MM.1S (cell line): ENCODE measurements at regions not wholly inside any gene's neighbourhood (a gene's known extent, or its start where the extent isn't known, plus 50 kb on each side); places are given as distances from the start of the nearest gene placed in this dataset.

Experiments used
- DNase-seq: peaks from one replicate; pipeline ENCODE4 v3.0.0-alpha.2; 2015
- H2AFZ ChIP-seq: fragments of 300-600 bp; sonication (generic); 2 replicates; pipeline ENCODE4 v1.6.0; 2016; ENCODE audit warnings: antibody characterized with exemption, low read length
- H3F3A ChIP-seq: fragments of 300-600 bp; sonication (generic); 2 replicates; pipeline ENCODE4 v1.6.1; 2016; ENCODE audit warnings: mild to moderate bottlenecking, antibody characterized with exemption, low read length, moderate library complexity, mixed read lengths; ENCODE audit not compliant: insufficient read depth
- H3K27ac ChIP-seq: fragments of 300-600 bp; sonication (generic); 2 replicates; pipeline ENCODE4 v1.5.1; 2016; ENCODE audit warnings: mild to moderate bottlenecking, low read length
- H3K27me3 ChIP-seq: fragments of 300-600 bp; sonication (generic); replicated peaks from 2 replicates; pipeline ENCODE4 v1.6.0; 2016; ENCODE audit warnings: low read length; ENCODE audit not compliant: insufficient read depth
- H3K36me3 ChIP-seq: fragments of 300-600 bp; sonication (generic); replicated peaks from 2 replicates; pipeline ENCODE4 v1.6.1; 2016; ENCODE audit warnings: mild to moderate bottlenecking, low read length, mixed read lengths; ENCODE audit not compliant: insufficient read depth
- H3K4me1 ChIP-seq: fragments of 300-600 bp; sonication (generic); 2 replicates; pipeline ENCODE4 v1.6.1; 2016; ENCODE audit warnings: low read length, mixed read lengths
- H3K4me2 ChIP-seq: fragments of 300-600 bp; sonication (generic); 2 replicates; pipeline ENCODE4 v1.6.0; 2016; ENCODE audit warnings: low read depth, low read length
- H3K4me3 ChIP-seq: fragments of 300-600 bp; sonication (generic); 2 replicates; pipeline ENCODE4 v1.5.1; 2016; ENCODE audit warnings: low read length, mixed read lengths
- H3K79me2 ChIP-seq: fragments of 300-600 bp; sonication (generic); 2 replicates; pipeline ENCODE4 v1.6.1; 2016; ENCODE audit warnings: mixed run types, low read length, mixed read lengths
- H3K9ac ChIP-seq: fragments of 300-600 bp; sonication (generic); 2 replicates; pipeline ENCODE4 v1.6.1; 2016; ENCODE audit warnings: low read length, mixed read lengths
- H3K9me2 ChIP-seq: fragments of 300-600 bp; sonication (generic); replicated peaks from 2 replicates; pipeline ENCODE4 v1.6.1; 2016; ENCODE audit warnings: mild to moderate bottlenecking, low read length, mixed read lengths; ENCODE audit not compliant: insufficient read depth
- H3K9me3 ChIP-seq: fragments of 300-600 bp; sonication (generic); replicated peaks from 2 replicates; pipeline ENCODE4 v1.6.1; 2016; ENCODE audit warnings: mild to moderate bottlenecking, low read length, mixed read lengths; ENCODE audit not compliant: insufficient read depth
- H4K20me1 ChIP-seq: fragments of 300-600 bp; sonication (generic); 2 replicates; pipeline ENCODE4 v1.6.1; 2016; ENCODE audit warnings: mild to moderate bottlenecking, low read length, moderate library complexity, mixed read lengths; ENCODE audit not compliant: insufficient read depth
- CTCF ChIP-seq: fragments of 300-600 bp; sonication (generic); IDR thresholded peaks from 2 replicates; pipeline ENCODE4 v1.5.1; 2016; ENCODE audit warnings: antibody characterized with exemption, low read length, mixed read lengths
- EZH2 ChIP-seq: fragments of 300-600 bp; sonication (generic); optimal IDR thresholded peaks from 2 replicates; pipeline ENCODE3; 2017; ENCODE audit warnings: low read depth, mild to moderate bottlenecking, antibody characterized with exemption, low read length, mixed read lengths
- EZH2phosphoT487 ChIP-seq: fragments of 300-600 bp; sonication (generic); IDR thresholded peaks from 2 replicates; pipeline ENCODE4 v1.6.1; 2018; ENCODE audit warnings: antibody characterized with exemption, low read length

GRCh38 chr13:31901985-31902384, 129.6 kb upstream of the FRY start:
- no peaks in the 10 kb centered on the region for H3K36me3 ChIP-seq
- no peak overlapping the region for H3K27ac ChIP-seq
- no peaks in the 10 kb centered on the region for H3K27me3 ChIP-seq
- H4K20me1 ChIP-seq = no peaks in the 10 kb centered on the region
- TF ChIP-seq CTCF (no peak), EZH2phosphoT487 (no peak), EZH2 (no peak)
- no peaks in the 10 kb centered on the region for H3K9me2 ChIP-seq
- no peaks in the 10 kb centered on the region for H3K79me2 ChIP-seq
- H3K4me1 ChIP-seq = peaks cover 21% of the 10 kb centered on the region
- no peak for DNase-seq
- H3K9ac ChIP-seq = no peak overlapping the region
- H3F3A ChIP-seq = no peaks in the 10 kb centered on the region
- no peak overlapping the region for H2AFZ ChIP-seq
- H3K9me3 ChIP-seq = no peaks in the 10 kb centered on the region
- H3K4me2 ChIP-seq = no peak overlapping the region
- H3K4me3 ChIP-seq = no peak overlapping the region

GRCh38 chr13:31903111-31903815, 128.3 kb upstream of the FRY start:
- Histone ChIP-seq H3K4me2 (no peak overlapping the region), H4K20me1 (no peaks in the 10 kb centered on the region), H3K36me3 (no peaks in the 10 kb centered on the region), H3K9me2 (no peaks in the 10 kb centered on the region), H3K79me2 (no peaks in the 10 kb centered on the region), H3K9ac (no peak overlapping the region), H3F3A (no peaks in the 10 kb centered on the region), H3K27me3 (no peaks in the 10 kb centered on the region), H3K4me3 (no peak overlapping the region), H3K9me3 (no peaks in the 10 kb centered on the region), H3K4me1 (peaks cover 13% of the 10 kb centered on the region), H3K27ac (no peak overlapping the region), H2AFZ (no peak overlapping the region)
- TF ChIP-seq CTCF (no peak), EZH2phosphoT487 (no peak), EZH2 (no peak)
- no peak for DNase-seq

- Histone ChIP-seq H3K4me2 (no peak overlapping the region), H4K20me1 (no peaks in the 10 kb centered on the region), H3K27ac (no peak overlapping the region), H3K27me3 (no peaks in the 10 kb centered on the region), H3K36me3 (no peaks in the 10 kb centered on the region), H3K9me3 (no peaks in the 10 kb centered on the region), H3K79me2 (no peaks in the 10 kb centered on the region), H3K9ac (no peak overlapping the region), H2AFZ (no peak overlapping the region), H3K4me1 (peaks cover 11% of the 10 kb centered on the region), H3K4me3 (no peak overlapping the region), H3K9me2 (no peaks in the 10 kb centered on the region), H3F3A (no peaks in the 10 kb centered on the region)
- TF ChIP-seq EZH2phosphoT487 (no peak), EZH2 (no peak), CTCF (no peak)
- no peak for DNase-seq
Observed at GRCh38 chr13:31904941-31905824, 126.4 kb upstream of the FRY start.
